Esophagus squamous epithelium (tissue), 5 donors: ENCODE measurements at regions not wholly inside any gene's neighbourhood (a gene's known extent, or its start where the extent isn't known, plus 50 kb on each side); places are given as distances from the start of the nearest gene placed in this dataset.

Source experiments
- DNase-seq: peaks from one replicate; lab custom pipeline; 2025; lab: John Stamatoyannopoulos, UW
- H3K27ac ChIP-seq, 4 donors: fragments of 200-600 bp; sonication (generic); one replicate each; pipeline ENCODE4 v1.5.1; 2016 to 2019; ENCODE audit warnings: mild to moderate bottlenecking in 1 of 4
- H3K27me3 ChIP-seq, 4 donors: fragments of 200-600 bp; sonication (generic); 1 replicate in 3 of 4; 2 replicates in 1 of 4; pipeline versions ENCODE4 v1.5.1 to v1.6.0; 2017 to 2021; ENCODE audit warnings: antibody characterized with exemption in 1 of 4
- H3K36me3 ChIP-seq, 3 donors: fragments of 200-600 bp; sonication (generic); one replicate each; pipeline ENCODE4 v1.5.1; 2016 to 2019
- H3K4me1 ChIP-seq, 3 donors: fragments of 200-600 bp; sonication (generic); one replicate each; pipeline ENCODE4 v1.5.1; 2017 to 2019
- H3K4me3 ChIP-seq, 4 donors: fragments of 200-600 bp; sonication (generic); 1 replicate in 3 of 4; 2 replicates in 1 of 4; pipeline ENCODE4 v1.5.1; 2016 to 2019; ENCODE audit warnings: mild to moderate bottlenecking in 2 of 4, moderate library complexity in 1 of 4
- H3K9me3 ChIP-seq, 3 donors: fragments of 200-600 bp; sonication (generic); one replicate each; pipeline ENCODE4 v1.5.1; 2016 to 2019
- CTCF ChIP-seq, 6 experiments: fragments of 450-650 bp in 4 of 6; fragments of 200-600 bp in 2 of 6; sonication (generic) in 2 of 6; IDR thresholded peaks; one replicate each; pipeline ENCODE4 v1.5.1; 2016 to 2019; ENCODE audit warnings: antibody characterized with exemption in 6 of 6, mild to moderate bottlenecking in 4 of 6, moderate library complexity in 4 of 6
- POLR2A ChIP-seq, 4 donors: fragments of 450-650 bp; IDR thresholded peaks; one replicate each; pipeline ENCODE4 v1.6.1; 2017; ENCODE audit warnings: antibody characterized with exemption in 4 of 4, mild to moderate bottlenecking in 4 of 4, moderate library complexity in 3 of 4
- WGBS, 2 donors: methylation state at CpG; one replicate each; pipeline ENCODE4 v1.1.5; 2018; 5-methylcytosine and 5-hydroxymethylcytosine counted together
- intact Hi-C: fragments of 100-400 bp; cut with DNase I; formaldehyde crosslinking; loops from one replicate; pipeline ENCODE4 v1.15.0; 2022
- donor health status: DM: yes; HTN: yes; CAD: no.

- TF ChIP-seq POLR2A (IDR thresholded peaks at IDR 0.05) (no peak), CTCF (IDR thresholded peaks at IDR 0.05) (no peak)
- 81 to 85% methylated on average over 7 of the region's 7 CpGs for whole genome bisulfite sequencing, 2 donors
- H3K36me3 ChIP-seq: no peaks in the 10 kb centered on the region
- no peak overlapping the region for H3K4me3 ChIP-seq
- intact Hi-C loops: loop anchor here (5.0 kb wide), 1 partner anchor 260 kb away; no protein-coding TSS in a partner anchor
- no peak for DNase-seq
- H3K27ac ChIP-seq: no peak overlapping the region
- peaks cover 4 to 18% (median 7%) of the 10 kb centered on the region in 3 donors for H3K4me1 ChIP-seq
- H3K9me3 ChIP-seq: no peaks in the 10 kb centered on the region
- H3K27me3 ChIP-seq: peaks cover 0 to 50% (median 0%) of the 10 kb centered on the region in 4 donors
Observed at GRCh38 chr20:57087705-57088104, 178.7 kb downstream of the BMP7 start.

GRCh38 chr20:57088436-57088835 lies 178.0 kb downstream of the BMP7 start:
- H3K4me1 ChIP-seq: peaks cover 4 to 21% (median 7%) of the 10 kb centered on the region in 3 donors
- peaks cover 0 to 56% (median 0%) of the 10 kb centered on the region in 4 donors for H3K27me3 ChIP-seq
- DNase-seq: no peak
- H3K36me3 ChIP-seq: no peaks in the 10 kb centered on the region
- intact Hi-C loops: loop anchor here (5.0 kb wide), 1 partner anchor 259 kb away; no protein-coding TSS in a partner anchor
- no peak for TF ChIP-seq POLR2A (IDR thresholded peaks at IDR 0.05)
- no peak overlapping the region for H3K4me3 ChIP-seq
- 38 to 44% methylated on average over 6 of the region's 6 CpGs for WGBS, 2 donors
- H3K27ac ChIP-seq: no peak overlapping the region
- H3K9me3 ChIP-seq: no peaks in the 10 kb centered on the region

GRCh38 chr20:57089699-57090144 lies 176.7 kb downstream of the BMP7 start:
- Histone ChIP-seq H3K27me3 (peaks cover 0 to 49% (median 0%) of the 10 kb centered on the region in 4 donors), H3K27ac (no peak overlapping the region), H3K9me3 (no peaks in the 10 kb centered on the region), H3K36me3 (no peaks in the 10 kb centered on the region), H3K4me3 (peak overlapping the region in 1 of 4 donors; percentile 22), H3K4me1 (peaks cover 4 to 21% (median 7%) of the 10 kb centered on the region in 3 donors)
- 7 to 9% methylated on average over 3 to 4 of the region's 12 CpGs for WGBS, 2 donors
- DNase-seq: no peak
- intact Hi-C loops: loop anchor here (5.0 kb wide), 2 partner anchors 248 to 258 kb away; no protein-coding TSS in a partner anchor
- TF ChIP-seq CTCF (IDR thresholded peaks at IDR 0.05): peak; percentile 55 to 96 (median 92)
- no peak for TF ChIP-seq POLR2A (IDR thresholded peaks at IDR 0.05)

GRCh38 chr20:57090590-57091560 lies 175.6 kb downstream of the BMP7 start:
- no peaks in the 10 kb centered on the region for H3K9me3 ChIP-seq
- TF ChIP-seq CTCF (IDR thresholded peaks at IDR 0.05): no peak
- TF ChIP-seq POLR2A (IDR thresholded peaks at IDR 0.05): no peak
- no peak for DNase-seq

GRCh38 chr20:57091748-57092111 lies 174.7 kb downstream of the BMP7 start:
- H3K27me3 ChIP-seq: peaks cover 0 to 37% (median 0%) of the 10 kb centered on the region in 4 donors
- peaks cover 4 to 21% (median 7%) of the 10 kb centered on the region in 3 donors for H3K4me1 ChIP-seq
- DNase-seq: no peak
- intact Hi-C loops: loop anchor here (5.0 kb wide), 1 partner anchor 246 kb away; no protein-coding TSS in a partner anchor
- WGBS, 2 donors: 68 to 70% methylated on average over 11 to 13 of the region's 13 CpGs
- no peaks in the 10 kb centered on the region for H3K36me3 ChIP-seq
- H3K27ac ChIP-seq: no peak overlapping the region
- H3K9me3 ChIP-seq: no peaks in the 10 kb centered on the region
- no peak for TF ChIP-seq POLR2A (IDR thresholded peaks at IDR 0.05)
- no peak for TF ChIP-seq CTCF (IDR thresholded peaks at IDR 0.05)
- no peak overlapping the region for H3K4me3 ChIP-seq

More at GRCh38 chr20:57090590-57091560, 175.6 kb downstream of the BMP7 start:
- Histone ChIP-seq H3K4me1 (peaks cover 4 to 21% (median 7%) of the 10 kb centered on the region in 3 donors), H3K27ac (no peak overlapping the region), H3K36me3 (no peaks in the 10 kb centered on the region), H3K4me3 (no peak overlapping the region), H3K27me3 (peaks cover 0 to 46% (median 0%) of the 10 kb centered on the region in 4 donors)
- WGBS, 2 donors: 67 to 70% methylated on average over 15 to 17 of the region's 25 CpGs
- intact Hi-C loops: loop anchor here (5.0 kb wide), 1 partner anchor 246 kb away; no protein-coding TSS in a partner anchor
